IMR-90 (cell line): ENCODE measurements at regions not wholly inside any gene's neighbourhood (a gene's known extent, or its start where the extent isn't known, plus 50 kb on each side); places are given as distances from the start of the nearest gene placed in this dataset.

Experiments used
- ATAC-seq: fragments of 200-7000 bp; cut with Tn5 transposase; 2 replicates; pipeline ENCODE4 v1.9.1; 2020; ENCODE audit warnings: low read depth, mild to moderate bottlenecking, moderate library complexity
- BruUV-seq: library from RNA; stranded (reverse); fragments of 400-500 nt; replicated peaks from 2 replicates; lab custom pipeline; 2021; lab: Mats Ljungman, UMichigan
- CTCF ChIA-PET: fragments of 300-600 bp; formaldehyde crosslinking; extraction: SDS; loops from one replicate; lab custom pipeline; 2021; ENCODE audit warnings: antibody characterized with exemption; lab: Yijun Ruan, JAX
- POLR2A ChIA-PET: fragments of 300-600 bp; sonication (Branson Sonifier 250); formaldehyde crosslinking; loops from one replicate; lab custom pipeline; 2022; ENCODE audit warnings: antibody characterized with exemption; ENCODE audit not compliant: unreplicated experiment; lab: Charles Lee
- DNase-seq: peaks from one replicate; pipeline ENCODE4 v3.0.0; 2013
- H2AFZ ChIP-seq: replicated peaks from 2 replicates; pipeline ENCODE3; 2013; ENCODE audit warnings: low read length, mild to moderate bottlenecking; ENCODE audit not compliant: poor library complexity
- H2AK5ac ChIP-seq: 2 replicates; pipeline ENCODE4 v1.6.1; 2013; ENCODE audit warnings: low read depth, low read length, inconsistent platforms
- H2AK9ac ChIP-seq: replicated peaks from 2 replicates; pipeline ENCODE3; 2013; ENCODE audit warnings: mild to moderate bottlenecking, low read depth, low read length, moderate library complexity; ENCODE audit not compliant: poor library complexity
- H2BK120ac ChIP-seq: 2 replicates; pipeline ENCODE4 v1.6.1; 2013; ENCODE audit warnings: low read depth, low read length, inconsistent platforms
- H2BK15ac ChIP-seq: 3 replicates; pipeline ENCODE4 v1.6.1; 2013; ENCODE audit warnings: low read depth, low read length, inconsistent platforms
- H2BK20ac ChIP-seq: 2 replicates; pipeline ENCODE4 v1.6.1; 2013; ENCODE audit warnings: low read depth, mild to moderate bottlenecking, inconsistent platforms, low read length, moderate library complexity
- H2BK5ac ChIP-seq: 2 replicates; pipeline ENCODE4 v1.6.1; 2013; ENCODE audit warnings: mild to moderate bottlenecking, low read depth, low read length, inconsistent platforms; ENCODE audit not compliant: poor library complexity, severe bottlenecking
- H3K14ac ChIP-seq: replicated peaks from 2 replicates; pipeline ENCODE4 v1.6.1; 2013; ENCODE audit warnings: low read depth, low read length, inconsistent platforms
- H3K18ac ChIP-seq: 2 replicates; pipeline ENCODE4 v1.6.1; 2013; ENCODE audit warnings: low read depth, low read length, control low read depth
- H3K23ac ChIP-seq: 2 replicates; pipeline ENCODE4 v1.6.1; 2013; ENCODE audit warnings: low read depth, low read length, inconsistent platforms
- H3K27ac ChIP-seq: 2 replicates; pipeline ENCODE4 v1.5.1; 2013; ENCODE audit warnings: mild to moderate bottlenecking, control low read depth, low read length; ENCODE audit not compliant: insufficient read depth
- H3K27me3 ChIP-seq: 2 replicates; pipeline ENCODE4 v1.6.1; 2013; ENCODE audit warnings: low read length; ENCODE audit not compliant: control insufficient read depth, insufficient read depth
- H3K36me3 ChIP-seq: 2 replicates; pipeline ENCODE4 v1.6.1; 2013; ENCODE audit warnings: low read length, mixed read lengths; ENCODE audit not compliant: control insufficient read depth, insufficient read depth
- H3K4ac ChIP-seq: 2 replicates; pipeline ENCODE4 v1.6.1; 2013; ENCODE audit warnings: low read depth, low read length, inconsistent platforms
- H3K4me1 ChIP-seq: 2 replicates; pipeline ENCODE4 v1.6.1; 2013; ENCODE audit warnings: low read length, mixed read lengths; ENCODE audit not compliant: control insufficient read depth, insufficient read depth
- H3K4me2 ChIP-seq: 2 replicates; pipeline ENCODE4 v1.6.1; 2013; ENCODE audit warnings: low read depth, mild to moderate bottlenecking, control low read depth, low read length, moderate library complexity
- H3K4me3 ChIP-seq: 2 replicates; pipeline ENCODE4 v1.5.1; 2013; ENCODE audit warnings: low read depth, mild to moderate bottlenecking, control low read depth, low read length, moderate library complexity; ENCODE audit not compliant: insufficient read depth
- H3K56ac ChIP-seq: 2 replicates; pipeline ENCODE4 v1.6.1; 2013; ENCODE audit warnings: low read length, inconsistent platforms; ENCODE audit not compliant: insufficient read depth; ENCODE audit errors: extremely low read depth
- H3K79me1 ChIP-seq, 2 experiments: 2 replicates each; pipeline ENCODE4 v1.6.1; 2013; ENCODE audit warnings: low read length in 2 of 2, inconsistent platforms in 1 of 2, low read depth in 1 of 2
- H3K9ac ChIP-seq: 2 replicates; pipeline ENCODE4 v1.6.1; 2013; ENCODE audit warnings: low read depth, low read length, control low read depth
- H3K9me1 ChIP-seq: 2 replicates; pipeline ENCODE4 v1.6.1; 2013; ENCODE audit warnings: low read length, inconsistent platforms; ENCODE audit not compliant: insufficient read depth
- H3K9me3 ChIP-seq: 2 replicates; pipeline ENCODE4 v1.6.1; 2013; ENCODE audit warnings: low read length; ENCODE audit not compliant: control insufficient read depth, insufficient read depth
- H4K20me1 ChIP-seq: 2 replicates; pipeline ENCODE4 v1.6.1; 2013; ENCODE audit warnings: low read length, inconsistent platforms; ENCODE audit not compliant: insufficient read depth
- H4K5ac ChIP-seq: 2 replicates; pipeline ENCODE4 v1.6.1; 2013; ENCODE audit warnings: mild to moderate bottlenecking, low read depth, low read length, control low read depth
- H4K8ac ChIP-seq, 2 experiments: 2 replicates each; pipeline ENCODE4 v1.6.1; 2013; ENCODE audit warnings: low read depth in 2 of 2, low read length in 2 of 2, control low read depth in 1 of 2, inconsistent platforms in 1 of 2
- H4K91ac ChIP-seq: 2 replicates; pipeline ENCODE4 v1.6.1; 2013; ENCODE audit warnings: low read depth, low read length, inconsistent platforms; ENCODE audit not compliant: insufficient read depth
- BHLHE40 ChIP-seq: fragments of 150-350 bp; IDR thresholded peaks from 2 replicates; pipeline ENCODE4 v1.6.1; 2016; ENCODE audit warnings: mild to moderate bottlenecking, low read depth, low read length
- CHD1 ChIP-seq: IDR thresholded peaks from 2 replicates; pipeline ENCODE4 v1.6.1; 2012; ENCODE audit warnings: low read depth, low read length, improper control_type of control experiment
- FOS ChIP-seq: fragments of 150-350 bp; IDR thresholded peaks from 2 replicates; pipeline ENCODE4 v1.6.1; 2016; ENCODE audit warnings: low read depth, low read length
- MAFK ChIP-seq: IDR thresholded peaks from 2 replicates; pipeline ENCODE4 v1.6.1; 2012; ENCODE audit warnings: low read depth, low read length, improper control_type of control experiment
- MXI1 ChIP-seq: IDR thresholded peaks from 2 replicates; pipeline ENCODE4 v1.6.1; 2012; ENCODE audit warnings: low read depth, mild to moderate bottlenecking, low read length, moderate library complexity, borderline replicate concordance
- NFE2L2 ChIP-seq: fragments of 150-350 bp; IDR thresholded peaks from 2 replicates; pipeline ENCODE4 v1.6.1; 2016; ENCODE audit warnings: low read depth, mild to moderate bottlenecking, low read length
- RAD21 ChIP-seq: IDR thresholded peaks from 2 replicates; pipeline ENCODE4 v1.6.1; 2012; ENCODE audit warnings: low read length, improper control_type of control experiment
- RCOR1 ChIP-seq: IDR thresholded peaks from 2 replicates; pipeline ENCODE4 v1.6.1; 2012; ENCODE audit warnings: mild to moderate bottlenecking, low read length, improper control_type of control experiment; ENCODE audit not compliant: insufficient replicate concordance
- RFX5 ChIP-seq: IDR thresholded peaks from 2 replicates; pipeline ENCODE4 v1.8.0; 2012; ENCODE audit warnings: low read depth, mild to moderate bottlenecking, low read length, moderate library complexity
- SMC3 ChIP-seq: fragments of 150-350 bp; IDR thresholded peaks from 2 replicates; pipeline ENCODE4 v1.6.1; 2016; ENCODE audit warnings: low read depth, mild to moderate bottlenecking, antibody characterized with exemption, low read length, moderate library complexity
- WGBS, 2 experiments: methylation state at CpG; one replicate each; pipeline versions ENCODE4 v1.1.5 to v1.1.7; 2013; ENCODE audit warnings: missing lambda C conversion rate in 2 of 2; ENCODE audit not compliant: insufficient read length in 1 of 2; ENCODE audit errors: extremely low coverage in 2 of 2; 5-methylcytosine and 5-hydroxymethylcytosine counted together
- dilution Hi-C: fragments of 300-500 bp; cut with HindIII; formaldehyde crosslinking; loops from one replicate; pipeline ENCODE4 v1.14.3; 2018; ENCODE audit warnings: low sequenced_read_pairs; ENCODE audit not compliant: unreplicated experiment
- in situ Hi-C: fragments of 300-500 bp; cut with MboI; formaldehyde crosslinking; loops from 3 replicates; pipeline ENCODE4 v1.14.3; 2019; ENCODE audit warnings: low sequenced_read_pairs, inconsistent platforms, mixed read lengths
- intact Hi-C: fragments of 100-400 bp; cut with micrococcal nuclease; formaldehyde crosslinking; loops from 2 replicates; pipeline ENCODE4 v1.10.0; 2022
- TF ChIP-seq, protein P1 (sequence below): conservative IDR thresholded peaks from 2 replicates; pipeline ENCODE4 v1.5.1; 2012; ENCODE audit warnings: mild to moderate bottlenecking, low read depth, low read length, improper control_type of control experiment
- TF ChIP-seq, protein P2 (sequence below): fragments of 150-350 bp; IDR thresholded peaks from 2 replicates; pipeline ENCODE4 v1.6.1; 2017; ENCODE audit warnings: mild to moderate bottlenecking, antibody characterized with exemption, low read length, low read depth

GRCh38 chr5:167833456-167833855 is 458.0 kb upstream of the WWC1 start:
- no peak overlapping the region for H3K4me2 ChIP-seq
- ATAC-seq = no peak
- in situ Hi-C loops (no loop called here), intact Hi-C loops (no loop called here), dilution Hi-C loops (no loop called here)
- DNase-seq = no peak
- no peak overlapping the region for H3K18ac ChIP-seq
- H4K8ac ChIP-seq = no peak overlapping the region
- H3K14ac ChIP-seq = no peak overlapping the region
- H3K27ac ChIP-seq = no peak overlapping the region
- no TSS peak for BruUV-seq
- H4K5ac ChIP-seq = no peak overlapping the region
- H3K79me1 ChIP-seq = no peaks in the 10 kb centered on the region
- H3K4me3 ChIP-seq = no peak overlapping the region
- H3K9me3 ChIP-seq = no peaks in the 10 kb centered on the region
- WGBS, 2 experiments = 70% methylated on average over 2 of the region's 6 CpGs; no CpG with 5 or more reads in 1 of the 2 experiments
- H2BK20ac ChIP-seq = no peak overlapping the region
- no peak overlapping the region for H2BK120ac ChIP-seq
- H2AK5ac ChIP-seq = no peak overlapping the region
- H3K23ac ChIP-seq = no peak overlapping the region
- H3K36me3 ChIP-seq = no peaks in the 10 kb centered on the region
- no peaks in the 10 kb centered on the region for H4K20me1 ChIP-seq
- H2AFZ ChIP-seq = no peak overlapping the region
- H3K27me3 ChIP-seq = peaks cover 4% of the 10 kb centered on the region
- ChIA-PET CTCF (no interaction called here), POLR2A (no interaction called here)
- no peak overlapping the region for H3K56ac ChIP-seq
- no peaks in the 10 kb centered on the region for H3K9me1 ChIP-seq
- no peaks in the 10 kb centered on the region for H3K4me1 ChIP-seq
- TF ChIP-seq RFX5 = no peak
- no peak for TF ChIP-seq RCOR1
- TF ChIP-seq, protein P1, sequence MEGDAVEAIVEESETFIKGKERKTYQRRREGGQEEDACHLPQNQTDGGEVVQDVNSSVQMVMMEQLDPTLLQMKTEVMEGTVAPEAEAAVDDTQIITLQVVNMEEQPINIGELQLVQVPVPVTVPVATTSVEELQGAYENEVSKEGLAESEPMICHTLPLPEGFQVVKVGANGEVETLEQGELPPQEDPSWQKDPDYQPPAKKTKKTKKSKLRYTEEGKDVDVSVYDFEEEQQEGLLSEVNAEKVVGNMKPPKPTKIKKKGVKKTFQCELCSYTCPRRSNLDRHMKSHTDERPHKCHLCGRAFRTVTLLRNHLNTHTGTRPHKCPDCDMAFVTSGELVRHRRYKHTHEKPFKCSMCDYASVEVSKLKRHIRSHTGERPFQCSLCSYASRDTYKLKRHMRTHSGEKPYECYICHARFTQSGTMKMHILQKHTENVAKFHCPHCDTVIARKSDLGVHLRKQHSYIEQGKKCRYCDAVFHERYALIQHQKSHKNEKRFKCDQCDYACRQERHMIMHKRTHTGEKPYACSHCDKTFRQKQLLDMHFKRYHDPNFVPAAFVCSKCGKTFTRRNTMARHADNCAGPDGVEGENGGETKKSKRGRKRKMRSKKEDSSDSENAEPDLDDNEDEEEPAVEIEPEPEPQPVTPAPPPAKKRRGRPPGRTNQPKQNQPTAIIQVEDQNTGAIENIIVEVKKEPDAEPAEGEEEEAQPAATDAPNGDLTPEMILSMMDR = no peak
- TF ChIP-seq, protein P2, sequence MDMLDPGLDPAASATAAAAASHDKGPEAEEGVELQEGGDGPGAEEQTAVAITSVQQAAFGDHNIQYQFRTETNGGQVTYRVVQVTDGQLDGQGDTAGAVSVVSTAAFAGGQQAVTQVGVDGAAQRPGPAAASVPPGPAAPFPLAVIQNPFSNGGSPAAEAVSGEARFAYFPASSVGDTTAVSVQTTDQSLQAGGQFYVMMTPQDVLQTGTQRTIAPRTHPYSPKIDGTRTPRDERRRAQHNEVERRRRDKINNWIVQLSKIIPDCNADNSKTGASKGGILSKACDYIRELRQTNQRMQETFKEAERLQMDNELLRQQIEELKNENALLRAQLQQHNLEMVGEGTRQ = no peak
- no peak for TF ChIP-seq NFE2L2
- TF ChIP-seq BHLHE40 = no peak
- no peak for TF ChIP-seq CHD1
- TF ChIP-seq SMC3 = no peak
- TF ChIP-seq FOS = no peak
- no peak for TF ChIP-seq RAD21
- no peak for TF ChIP-seq MXI1
- TF ChIP-seq MAFK = no peak
- no peak overlapping the region for H2BK15ac ChIP-seq
- H4K91ac ChIP-seq = no peak overlapping the region
- no peak overlapping the region for H2AK9ac ChIP-seq
- no peak overlapping the region for H3K4ac ChIP-seq
- H2BK5ac ChIP-seq = no peak overlapping the region
- H3K9ac ChIP-seq = no peak overlapping the region
